H9 (cell line): ENCODE measurements at regions not wholly inside any gene's neighbourhood (a gene's known extent, or its start where the extent isn't known, plus 50 kb on each side); places are given as distances from the start of the nearest gene placed in this dataset.

ENCODE experiments used
- DNase-seq: peaks from one replicate; pipeline ENCODE4 v3.0.0-alpha.2; 2017
- H2AFZ ChIP-seq: one replicate; pipeline ENCODE4 v1.6.1; 2013; ENCODE audit warnings: mild to moderate bottlenecking, low read length, control low read depth, moderate library complexity
- H2AK5ac ChIP-seq: 2 replicates; pipeline ENCODE4 v1.6.1; 2013; ENCODE audit warnings: low read length, control low read depth, mixed read lengths; ENCODE audit not compliant: insufficient read length
- H2BK120ac ChIP-seq: one replicate; pipeline ENCODE4 v1.6.1; 2013; ENCODE audit warnings: low read depth, mild to moderate bottlenecking, low read length, control low read depth, inconsistent platforms; ENCODE audit not compliant: poor library complexity, severe bottlenecking
- H2BK12ac ChIP-seq: 2 replicates; pipeline ENCODE4 v1.6.1; 2013; ENCODE audit warnings: low read length, control low read depth, mixed read lengths, low read depth; ENCODE audit not compliant: insufficient read length
- H2BK15ac ChIP-seq: 2 replicates; pipeline ENCODE4 v1.6.1; 2013; ENCODE audit warnings: low read depth, low read length, control low read depth
- H2BK20ac ChIP-seq: one replicate; pipeline ENCODE4 v1.6.1; 2013; ENCODE audit warnings: low read depth, mild to moderate bottlenecking, low read length, control low read depth, inconsistent platforms; ENCODE audit not compliant: poor library complexity, severe bottlenecking
- H2BK5ac ChIP-seq: 2 replicates; pipeline ENCODE4 v1.6.1; 2013; ENCODE audit warnings: low read length, control low read depth, mixed read lengths; ENCODE audit not compliant: insufficient read length
- H3K14ac ChIP-seq: 2 replicates; pipeline ENCODE4 v1.6.1; 2013; ENCODE audit warnings: low read length, control low read depth; ENCODE audit not compliant: insufficient read depth
- H3K18ac ChIP-seq: 2 replicates; pipeline ENCODE4 v1.6.1; 2013; ENCODE audit warnings: low read depth, mild to moderate bottlenecking, mixed read lengths, low read length, control low read depth; ENCODE audit not compliant: insufficient read length
- H3K23ac ChIP-seq: 2 replicates; pipeline ENCODE4 v1.6.1; 2013; ENCODE audit warnings: low read length, control low read depth, mixed read lengths, low read depth; ENCODE audit not compliant: insufficient read length
- H3K23me2 ChIP-seq: 2 replicates; pipeline ENCODE4 v1.6.1; 2013; ENCODE audit warnings: low read depth, mild to moderate bottlenecking, mixed read lengths, low read length, control low read depth; ENCODE audit not compliant: insufficient read length, poor library complexity, severe bottlenecking
- H3K27ac ChIP-seq: 2 replicates; pipeline ENCODE4 v1.5.1; 2013; ENCODE audit warnings: low read length, control low read depth, mixed read lengths, low read depth; ENCODE audit not compliant: insufficient read length
- H3K27me3 ChIP-seq: 2 replicates; pipeline ENCODE4 v1.6.1; 2013; ENCODE audit warnings: low read length, control low read depth, inconsistent platforms; ENCODE audit not compliant: insufficient read depth
- H3K4ac ChIP-seq: 2 replicates; pipeline ENCODE4 v1.6.1; 2013; ENCODE audit warnings: low read depth, mild to moderate bottlenecking, control low read depth, inconsistent platforms, low read length, moderate library complexity
- H3K4me1 ChIP-seq: 2 replicates; pipeline ENCODE4 v1.6.1; 2013; ENCODE audit warnings: low read length, control low read depth, inconsistent platforms; ENCODE audit not compliant: insufficient read depth
- H3K4me2 ChIP-seq: 2 replicates; pipeline ENCODE4 v1.6.1; 2013; ENCODE audit warnings: low read length, control low read depth, mixed read lengths; ENCODE audit not compliant: insufficient read length, insufficient read depth
- H3K56ac ChIP-seq: 2 replicates; pipeline ENCODE4 v1.6.1; 2013; ENCODE audit warnings: low read depth, mild to moderate bottlenecking, mixed read lengths, low read length, control low read depth; ENCODE audit not compliant: insufficient read length
- H3K79me1 ChIP-seq: 2 replicates; pipeline ENCODE4 v1.6.1; 2013; ENCODE audit warnings: low read depth, mild to moderate bottlenecking, moderate library complexity, low read length, control low read depth, inconsistent platforms; ENCODE audit not compliant: insufficient read depth, poor library complexity, severe bottlenecking
- H3K79me2 ChIP-seq: 2 replicates; pipeline ENCODE4 v1.6.1; 2013; ENCODE audit warnings: low read length, control low read depth, inconsistent platforms; ENCODE audit not compliant: insufficient read depth
- H3K9ac ChIP-seq: 2 replicates; pipeline ENCODE4 v1.6.1; 2013; ENCODE audit warnings: low read length, control low read depth, mixed read lengths; ENCODE audit not compliant: insufficient read length; ENCODE audit errors: extremely low read depth
- H3K9me3 ChIP-seq: one replicate; pipeline ENCODE4 v1.6.1; 2013; ENCODE audit warnings: low read depth, low read length, inconsistent platforms; ENCODE audit not compliant: control insufficient read depth
- H3T11ph ChIP-seq: one replicate; pipeline ENCODE4 v1.6.1; 2013; ENCODE audit warnings: mild to moderate bottlenecking, low read length, control low read depth, inconsistent platforms
- H4K20me1 ChIP-seq: one replicate; pipeline ENCODE4 v1.6.1; 2013; ENCODE audit not compliant: control insufficient read depth, insufficient read length, insufficient read depth
- H4K5ac ChIP-seq: 2 replicates; pipeline ENCODE4 v1.6.1; 2013; ENCODE audit warnings: low read depth, mild to moderate bottlenecking, mixed read lengths, low read length, control low read depth; ENCODE audit not compliant: insufficient read length
- H4K8ac ChIP-seq: replicated peaks from 2 replicates; pipeline ENCODE4 v1.6.1; 2013; ENCODE audit warnings: low read length, control low read depth, mixed read lengths, low read depth; ENCODE audit not compliant: insufficient read length
- H4K91ac ChIP-seq: 2 replicates; pipeline ENCODE4 v1.6.1; 2013; ENCODE audit warnings: low read depth, mild to moderate bottlenecking, moderate library complexity, mixed read lengths, low read length, control low read depth; ENCODE audit not compliant: insufficient read length
- H3K27ac Mint-ChIP-seq, 3 experiments: 2 replicates in 2 of 3; 3 replicates in 1 of 3; pipeline ENCODE4 v1.8.0; 2020 to 2021; ENCODE audit warnings: mixed read lengths in 3 of 3, mild to moderate bottlenecking in 1 of 3, moderate library complexity in 1 of 3
- H3K27me3 Mint-ChIP-seq: 2 replicates; pipeline ENCODE4 v1.8.0; 2021; ENCODE audit warnings: low read depth, mild to moderate bottlenecking, moderate library complexity, mixed read lengths
- H3K36me3 Mint-ChIP-seq, 3 experiments: 2 replicates in 2 of 3; 3 replicates in 1 of 3; pipeline ENCODE4 v1.8.0; 2020 to 2021; ENCODE audit warnings: low read depth in 3 of 3, mixed read lengths in 3 of 3; ENCODE audit not compliant: insufficient read depth in 1 of 3
- H3K4me1 Mint-ChIP-seq, 2 experiments: 2 replicates each; pipeline ENCODE4 v1.8.0; 2020; ENCODE audit warnings: mixed read lengths in 2 of 2
- H3K4me3 Mint-ChIP-seq, 2 experiments: 2 replicates in 1 of 2; 3 replicates in 1 of 2; pipeline ENCODE4 v1.8.0; 2020 to 2021; ENCODE audit warnings: mild to moderate bottlenecking in 2 of 2, mixed read lengths in 2 of 2, moderate library complexity in 1 of 2
- H3K9me3 Mint-ChIP-seq, 2 experiments: 2 replicates in 1 of 2; 3 replicates in 1 of 2; pipeline ENCODE4 v1.8.0; 2020; ENCODE audit warnings: mild to moderate bottlenecking in 2 of 2, mixed read lengths in 2 of 2, moderate library complexity in 1 of 2
- CTCF ChIP-seq: fragments of 200-600 bp; sonication (generic); conservative IDR thresholded peaks from 3 replicates; pipeline ENCODE4 v1.8.0; 2021; ENCODE audit warnings: antibody characterized with exemption, mild to moderate bottlenecking
- WGBS: extraction: QIAGEN DNeasy Blood & Tissue Kit; methylation state at CpG from one replicate; pipeline ENCODE4 v1.1.7; 2013; ENCODE audit warnings: missing lambda C conversion rate, low lambda C conversion rate, mixed read lengths; ENCODE audit not compliant: insufficient read length; ENCODE audit errors: extremely low coverage; 5-methylcytosine and 5-hydroxymethylcytosine counted together

GRCh38 chr10:43871545-43871944 is 222.9 kb upstream of the ZNF32 start:
- H4K8ac ChIP-seq: no peak overlapping the region
- H4K5ac ChIP-seq: no peak overlapping the region
- no peak overlapping the region for H2BK12ac ChIP-seq
- H2AFZ ChIP-seq: no peak overlapping the region
- WGBS: no CpG with 5 or more reads among the region's 5 CpGs
- Mint-ChIP-seq H3K27me3 (peaks cover 2% of the 10 kb centered on the region; the same call in 1 of the 2 replicates), H3K4me1 (peaks cover 0 to 3% of the 10 kb centered on the region in 2 experiments; a peak in 2 of 4 replicates), H3K4me3 (no peak overlapping the region), H3K27ac (no peak overlapping the region), H3K9me3 (no peaks in the 10 kb centered on the region), H3K36me3 (no peaks in the 10 kb centered on the region)
- H4K20me1 ChIP-seq: no peaks in the 10 kb centered on the region
- no peak for DNase-seq
- no peak overlapping the region for H2BK5ac ChIP-seq
- H3K4ac ChIP-seq: no peak overlapping the region
- H3K23ac ChIP-seq: no peak overlapping the region
- no peaks in the 10 kb centered on the region for H3K9me3 ChIP-seq
- H2AK5ac ChIP-seq: no peak overlapping the region
- no peaks in the 10 kb centered on the region for H3K4me1 ChIP-seq
- H3K9ac ChIP-seq: no peak overlapping the region
- no peak overlapping the region for H3K27ac ChIP-seq
- no peaks in the 10 kb centered on the region for H3K79me1 ChIP-seq
- no peaks in the 10 kb centered on the region for H3K79me2 ChIP-seq
- H3K14ac ChIP-seq: no peak overlapping the region
- H3K23me2 ChIP-seq: no peaks in the 10 kb centered on the region
- TF ChIP-seq CTCF: no peak
- H2BK120ac ChIP-seq: peak overlapping the region; percentile 39
- no peak overlapping the region for H3K4me2 ChIP-seq
- peaks cover 3% of the 10 kb centered on the region; the same call in 1 of the 2 replicates for H3K27me3 ChIP-seq
- H2BK20ac ChIP-seq: no peak overlapping the region
- no peak overlapping the region for H3K18ac ChIP-seq
- no peak overlapping the region for H3K56ac ChIP-seq
- no peak overlapping the region for H2BK15ac ChIP-seq
- no peak overlapping the region for H4K91ac ChIP-seq
- H3T11ph ChIP-seq: no peak overlapping the region
